ENCODE measurements at regions not wholly inside any gene's neighbourhood (a gene's known extent, or its start where the extent isn't known, plus 50 kb on each side); places are given as distances from the start of the nearest gene placed in this dataset.

- DNase-seq = no peak
Observed at GRCh38 chr3:86257955-86258641, 732.9 kb downstream of the VGLL3 start.

- no peak for DNase-seq
Observed at GRCh38 chr3:86254480-86254879, 736.5 kb downstream of the VGLL3 start.

- no peak for DNase-seq
Observed at GRCh38 chr3:86251781-86252180, 739.2 kb downstream of the VGLL3 start.

- no peak for DNase-seq
Observed at GRCh38 chr3:86249833-86250232, 741.1 kb downstream of the VGLL3 start.

- DNase-seq = no peak
Observed at GRCh38 chr3:86245360-86245759, 745.6 kb downstream of the VGLL3 start.

- DNase-seq = no peak
Observed at GRCh38 chr3:86244905-86245304, 746.0 kb downstream of the VGLL3 start.

- DNase-seq = no peak
Observed at GRCh38 chr3:86239946-86240345, 751.0 kb downstream of the VGLL3 start.

- no peak for DNase-seq
Observed at GRCh38 chr3:86234506-86235254, 756.3 kb downstream of the VGLL3 start.

- DNase-seq = no peak
Observed at GRCh38 chr3:86230762-86231161, 760.2 kb downstream of the VGLL3 start.

GRCh38 chr3:86229775-86230094 lies 761.2 kb downstream of the VGLL3 start:
- DNase-seq = no peak

GRCh38 chr3:86229086-86229774 lies 761.7 kb downstream of the VGLL3 start:
- no peak for DNase-seq

GRCh38 chr3:86228101-86228500 lies 762.8 kb downstream of the VGLL3 start:
- no peak for DNase-seq

- no peak for DNase-seq
Observed at GRCh38 chr3:86225461-86225860, 765.5 kb downstream of the VGLL3 start.

- DNase-seq = no peak
Observed at GRCh38 chr3:86221601-86222000, 769.3 kb downstream of the VGLL3 start.

- no peak for DNase-seq
Observed at GRCh38 chr3:86208772-86209171, 782.2 kb downstream of the VGLL3 start.

- no peak for DNase-seq
Observed at GRCh38 chr3:86182606-86183005, 808.3 kb downstream of the VGLL3 start.

GRCh38 chr3:86180696-86181095 lies 810.3 kb downstream of the VGLL3 start:
- DNase-seq = peak; percentile 13

GRCh38 chr3:86178095-86178494 lies 812.9 kb downstream of the VGLL3 start:
- DNase-seq = no peak

GRCh38 chr3:86176445-86176784 lies 814.5 kb downstream of the VGLL3 start:
- DNase-seq = no peak

- no peak for DNase-seq
Observed at GRCh38 chr3:86175593-86176444, 815.1 kb downstream of the VGLL3 start.

GRCh38 chr3:86175051-86175536 lies 815.9 kb downstream of the VGLL3 start:
- no peak for DNase-seq

- DNase-seq = no peak
Observed at GRCh38 chr3:86173401-86173800, 817.5 kb downstream of the VGLL3 start.

GRCh38 chr3:86168512-86168911 lies 822.4 kb downstream of the VGLL3 start:
- no peak for DNase-seq

All from 8988T (cell line).